Myocyte (in vitro differentiated cells): ENCODE measurements at regions not wholly inside any gene's neighbourhood (a gene's known extent, or its start where the extent isn't known, plus 50 kb on each side); places are given as distances from the start of the nearest gene placed in this dataset.
"Not testable (repeated sequence)": the region's sequence is repeated elsewhere in the genome, so short reads cannot be mapped to it uniquely, and the experiment has no call there.

Experiments used
- DNase-seq: peaks from one replicate; pipeline ENCODE4 v3.0.0-alpha.2; 2012; ENCODE audit warnings: low read depth

- no peak for DNase-seq
Observed at GRCh38 chr6:81909981-81910900, 157.8 kb upstream of the TENT5A start.

- DNase-seq = no peak
Observed at GRCh38 chr6:81909162-81909561, 156.7 kb upstream of the TENT5A start.

- no peak for DNase-seq
Observed at GRCh38 chr6:81906709-81907204, 154.3 kb upstream of the TENT5A start.

- DNase-seq = no peak
Observed at GRCh38 chr6:81906041-81906440, 153.6 kb upstream of the TENT5A start.

- DNase-seq = peak; percentile 11
Observed at GRCh38 chr6:81901551-81901966, 149.1 kb upstream of the TENT5A start.

- DNase-seq = no peak
Observed at GRCh38 chr6:81900616-81901015, 148.1 kb upstream of the TENT5A start.

- DNase-seq = no peak
Observed at GRCh38 chr6:81897793-81898192, 145.3 kb upstream of the TENT5A start.

- no peak for DNase-seq
Observed at GRCh38 chr6:81896525-81897503, 144.3 kb upstream of the TENT5A start.

GRCh38 chr6:81895511-81896185, 143.2 kb upstream of the TENT5A start:
- peak; percentile 75 for DNase-seq

- DNase-seq = peak; percentile 90
Observed at GRCh38 chr6:81894788-81895271, 142.3 kb upstream of the TENT5A start.

- DNase-seq = no peak
Observed at GRCh38 chr6:81894306-81894705, 141.8 kb upstream of the TENT5A start.

GRCh38 chr6:81892891-81893290, 140.4 kb upstream of the TENT5A start:
- DNase-seq = no peak

- no peak for DNase-seq
Observed at GRCh38 chr6:81891874-81892273, 139.4 kb upstream of the TENT5A start.

- peak; percentile 51 for DNase-seq
Observed at GRCh38 chr6:81890846-81891245, 138.4 kb upstream of the TENT5A start.

GRCh38 chr6:81889377-81890053, 137.0 kb upstream of the TENT5A start:
- DNase-seq = no peak

GRCh38 chr6:81886909-81887308, 134.4 kb upstream of the TENT5A start:
- not testable (repeated sequence) for DNase-seq

- DNase-seq = no peak
Observed at GRCh38 chr6:81886157-81886556, 133.7 kb upstream of the TENT5A start.

- DNase-seq = no peak
Observed at GRCh38 chr6:81881660-81882059, 129.2 kb upstream of the TENT5A start.

- no peak for DNase-seq
Observed at GRCh38 chr6:81878479-81878878, 126.0 kb upstream of the TENT5A start.

- no peak for DNase-seq
Observed at GRCh38 chr6:81876971-81877370, 124.5 kb upstream of the TENT5A start.
